Activated CD4-positive, alpha-beta T cell treated with anti-CD3 and anti-CD28 coated beads, Interleukin-2, amount 50 U/mL, for 48 hours (primary cell): ENCODE measurements at regions not wholly inside any gene's neighbourhood (a gene's known extent, or its start where the extent isn't known, plus 50 kb on each side); places are given as distances from the start of the nearest gene placed in this dataset.

Experiments
- DNase-seq, 2 experiments: peaks; one replicate each; pipeline ENCODE4 v3.0.0-alpha.2; 2020

GRCh38 chr18:47458483-47458882 is 207.0 kb upstream of the SKOR2 start:
- no peak for DNase-seq

GRCh38 chr18:47457614-47458013 is 206.2 kb upstream of the SKOR2 start:
- DNase-seq: no peak

DNA sequence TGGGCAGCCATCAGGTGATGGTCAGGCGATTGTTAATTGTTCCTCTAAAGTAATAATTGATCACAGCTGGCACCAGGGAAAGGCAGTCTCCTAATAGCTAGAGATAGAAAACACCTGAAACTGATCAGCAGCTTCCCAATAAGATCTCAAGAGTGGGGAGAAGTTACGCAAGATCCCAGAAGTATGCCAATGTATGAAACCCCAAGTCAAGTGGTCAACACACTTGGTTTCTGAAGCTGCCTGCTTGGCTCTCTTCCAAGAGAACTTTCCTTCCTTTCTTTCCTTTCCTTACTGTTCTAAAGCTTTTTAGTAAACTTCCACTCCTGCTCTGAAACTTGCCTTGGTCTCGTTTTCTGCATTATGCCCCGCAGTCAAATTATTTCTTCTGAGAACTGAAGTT is 201.6 kb upstream of the SKOR2 start:
- DNase-seq: no peak

DNA sequence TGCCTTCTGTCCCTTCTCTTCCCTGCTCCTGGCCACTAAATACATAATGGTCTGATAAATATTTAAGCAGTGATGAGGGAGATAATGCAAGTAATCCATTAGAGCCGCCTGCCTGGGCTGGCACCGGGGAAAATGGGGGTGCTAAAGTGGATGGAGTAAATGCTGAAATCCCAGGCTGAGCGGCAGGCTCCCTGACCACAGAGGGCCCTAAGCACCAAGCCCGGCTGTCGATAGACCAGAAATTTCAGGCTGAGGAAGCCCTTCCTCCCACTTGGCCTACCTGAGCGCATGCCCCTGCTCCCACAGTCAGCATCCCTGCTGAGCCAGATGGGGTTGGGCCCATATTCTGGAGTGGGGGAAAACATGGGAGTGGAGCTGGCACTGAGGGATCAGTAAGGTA is 197.5 kb upstream of the SKOR2 start:
- DNase-seq: no peak

- no peak for DNase-seq
Measured at GRCh38 chr18:47441914-47442313, 190.5 kb upstream of the SKOR2 start.

GRCh38 chr18:47438001-47438400 is 186.5 kb upstream of the SKOR2 start:
- no peak for DNase-seq

GRCh38 chr18:47436871-47437270 is 185.4 kb upstream of the SKOR2 start:
- DNase-seq: no peak

DNA sequence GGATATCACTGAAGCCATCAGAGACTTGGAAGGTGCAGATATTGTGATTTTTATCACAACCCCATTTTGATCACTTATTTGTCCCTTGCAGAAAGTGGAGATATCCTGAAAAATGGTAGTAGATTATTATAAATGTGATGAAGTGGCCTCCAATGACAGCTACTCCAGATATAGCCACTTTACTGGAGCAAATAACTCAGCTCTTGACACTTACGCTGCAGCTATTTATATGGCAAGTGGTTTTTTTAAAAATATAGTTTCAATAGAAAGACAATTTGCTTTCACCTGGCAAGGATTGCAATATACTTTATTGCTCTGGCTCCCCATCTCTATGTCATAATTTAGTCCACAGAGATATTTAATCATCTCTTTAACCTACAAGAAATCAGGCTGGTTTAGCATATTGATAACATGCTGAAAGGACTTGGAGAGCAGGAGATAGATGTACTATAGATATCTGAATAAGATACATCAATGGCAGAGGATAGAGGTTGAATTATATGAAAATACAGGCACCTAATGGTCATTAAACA is 182.8 kb upstream of the SKOR2 start:
- DNase-seq: no peak

DNA sequence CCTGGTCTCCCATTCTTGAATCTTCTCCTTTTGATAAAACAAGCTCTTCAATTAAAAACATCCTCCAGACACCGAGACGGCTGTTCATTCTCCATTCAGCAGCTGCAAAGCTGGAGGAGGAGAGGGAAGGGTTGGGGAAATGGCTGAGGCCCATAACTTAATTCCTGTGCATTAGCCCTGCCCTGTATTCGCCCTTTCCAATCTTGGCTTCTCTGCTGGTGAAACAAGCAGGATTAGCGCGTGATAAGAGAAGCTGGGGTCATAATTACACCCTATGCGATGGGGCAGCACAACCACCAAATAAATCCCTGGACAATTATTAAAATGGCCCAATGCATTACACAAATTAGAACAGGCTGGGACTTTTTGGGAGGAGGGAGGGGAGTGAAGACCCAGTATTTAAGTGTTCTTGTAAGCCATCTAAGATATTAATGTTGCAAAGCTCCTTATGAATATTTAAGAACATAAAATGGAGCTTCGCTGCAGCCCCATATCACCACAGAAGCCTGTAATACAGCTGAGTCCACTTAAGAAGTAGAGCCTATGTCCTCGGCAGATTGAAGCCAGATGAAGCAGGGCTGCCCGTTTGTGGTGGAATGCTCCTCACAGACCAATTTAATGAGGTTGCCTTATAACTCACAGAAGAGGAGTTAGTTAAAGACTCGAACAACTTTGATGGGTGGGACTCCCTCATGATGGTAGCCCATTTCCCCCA is 176.6 kb upstream of the SKOR2 start:
- DNase-seq: no peak

DNA sequence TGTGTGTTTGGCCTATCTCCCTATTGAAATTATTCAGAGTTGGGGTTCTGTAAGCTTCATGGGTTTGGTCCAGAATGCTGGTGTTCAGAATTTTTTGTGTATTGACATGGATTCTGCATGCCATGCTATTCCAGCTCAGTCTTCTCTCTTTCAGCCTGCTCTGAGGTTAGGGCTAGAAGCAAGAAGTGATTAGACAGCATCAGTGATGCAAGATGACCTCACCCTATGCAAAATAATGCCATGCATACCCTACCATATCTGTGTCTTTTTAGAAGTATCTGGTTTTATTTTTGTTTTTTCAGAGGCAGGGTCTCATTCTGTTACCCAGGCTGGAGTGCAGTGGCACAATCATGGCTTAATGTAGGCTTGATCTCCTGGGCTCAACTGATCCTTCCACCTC is 175.6 kb upstream of the SKOR2 start:
- no peak for DNase-seq

GRCh38 chr18:47425365-47425764 is 173.9 kb upstream of the SKOR2 start:
- DNase-seq: no peak

DNA sequence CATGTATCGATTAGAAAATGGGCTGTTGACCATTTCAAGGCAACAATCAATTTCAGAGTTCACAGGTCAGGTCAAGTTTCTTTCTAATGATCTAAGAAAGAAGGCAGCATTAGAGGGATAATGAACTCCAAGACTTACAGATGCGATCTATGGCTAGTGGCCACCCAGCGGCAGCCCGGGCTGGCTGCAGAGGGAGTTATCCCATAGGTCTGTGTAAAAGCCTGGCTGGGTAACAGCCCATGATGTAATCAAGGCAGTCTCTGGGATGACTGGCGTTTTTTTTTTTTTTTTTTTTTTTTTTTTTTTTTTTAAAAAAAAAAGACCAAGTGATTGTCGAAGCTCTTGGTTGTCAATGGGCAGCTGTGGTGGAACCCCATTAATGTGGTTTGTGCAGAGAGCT is 171.1 kb upstream of the SKOR2 start:
- no peak for DNase-seq

DNA sequence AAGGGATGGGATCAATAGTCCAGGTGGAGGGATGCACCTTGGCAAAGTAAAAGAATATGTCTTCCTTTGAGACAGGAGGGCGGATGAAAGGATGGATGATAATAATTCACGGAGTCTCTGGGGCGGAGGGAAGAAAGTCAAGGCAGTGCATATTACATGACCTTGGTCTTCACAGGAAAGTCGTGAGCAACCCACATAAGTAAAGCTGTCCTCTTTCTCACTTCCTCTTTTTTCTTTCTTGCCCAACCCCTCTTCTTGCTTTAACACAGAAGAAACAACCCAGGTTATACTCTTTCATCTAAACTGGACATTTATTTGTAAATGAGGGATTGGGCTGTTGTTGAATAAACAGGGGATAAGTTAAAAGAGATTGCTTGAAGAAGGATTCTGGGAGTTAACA is 168.7 kb upstream of the SKOR2 start:
- DNase-seq: no peak

- DNase-seq: no peak
Measured at GRCh38 chr18:47418746-47419145, 167.3 kb upstream of the SKOR2 start.

DNA sequence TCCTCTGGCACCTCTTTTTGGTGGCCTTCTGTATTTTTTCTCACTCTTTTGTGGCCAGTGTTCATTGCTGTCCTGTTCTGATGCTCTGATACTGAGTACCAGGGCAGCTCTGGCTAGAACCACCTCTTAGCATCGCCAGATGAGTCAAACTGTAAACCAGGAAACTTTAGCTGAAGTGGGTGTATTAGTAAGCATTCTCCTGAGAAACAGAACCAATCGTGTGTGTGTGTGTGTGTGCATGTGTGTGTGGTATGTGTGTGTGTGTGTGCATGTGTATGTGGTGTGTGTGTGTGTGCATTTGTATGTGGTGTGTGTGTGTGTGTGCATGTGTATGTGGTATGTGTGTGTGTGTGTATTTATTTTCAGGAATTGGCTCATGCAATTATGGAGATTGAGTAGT is 166.3 kb upstream of the SKOR2 start:
- no peak for DNase-seq

- no peak for DNase-seq
Measured at GRCh38 chr18:47415881-47416280, 164.4 kb upstream of the SKOR2 start.

GRCh38 chr18:47413327-47413726 is 161.9 kb upstream of the SKOR2 start:
- DNase-seq: no peak

DNA sequence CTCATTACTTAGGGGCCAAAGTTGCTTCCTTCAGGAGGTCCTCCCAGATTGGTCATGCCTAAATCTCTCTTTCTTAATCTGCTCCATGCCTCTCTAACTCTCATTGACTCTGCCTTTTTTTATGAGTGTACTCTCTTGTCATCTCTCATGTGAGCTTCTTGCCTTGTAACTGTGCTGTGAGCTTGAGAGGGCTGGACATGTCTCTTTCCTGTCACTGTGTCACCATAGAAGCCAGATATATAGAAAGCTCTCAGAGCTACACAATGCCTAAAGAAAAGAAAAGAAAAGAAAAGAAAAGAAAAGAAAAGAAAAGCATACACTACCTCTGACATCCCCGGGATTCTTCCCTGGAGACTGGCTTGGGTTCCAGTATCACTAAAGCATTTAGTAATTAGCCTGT is 161.5 kb upstream of the SKOR2 start:
- DNase-seq: no peak

- DNase-seq: no peak
Measured at GRCh38 chr18:47411159-47411558, 159.7 kb upstream of the SKOR2 start.

DNA sequence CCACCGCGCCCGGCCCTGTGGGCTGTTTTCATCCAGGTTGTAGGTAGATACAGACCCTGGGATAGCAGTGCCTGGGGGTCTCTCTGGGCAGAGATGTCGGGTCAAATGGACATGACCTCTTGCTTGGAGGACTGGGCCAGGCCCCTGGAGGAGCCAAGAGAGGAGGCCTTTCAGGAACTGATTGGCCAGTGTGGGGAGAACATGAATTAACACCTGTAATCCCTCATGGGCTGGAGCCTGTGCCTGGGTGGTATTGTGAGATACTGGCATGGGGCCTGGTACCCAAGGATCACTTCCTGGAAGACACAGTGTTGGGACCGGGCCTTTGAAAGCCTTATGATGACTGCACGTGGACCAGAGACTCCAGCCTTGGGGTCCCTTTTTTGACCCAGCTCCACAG is 158.7 kb upstream of the SKOR2 start:
- DNase-seq: no peak

DNA sequence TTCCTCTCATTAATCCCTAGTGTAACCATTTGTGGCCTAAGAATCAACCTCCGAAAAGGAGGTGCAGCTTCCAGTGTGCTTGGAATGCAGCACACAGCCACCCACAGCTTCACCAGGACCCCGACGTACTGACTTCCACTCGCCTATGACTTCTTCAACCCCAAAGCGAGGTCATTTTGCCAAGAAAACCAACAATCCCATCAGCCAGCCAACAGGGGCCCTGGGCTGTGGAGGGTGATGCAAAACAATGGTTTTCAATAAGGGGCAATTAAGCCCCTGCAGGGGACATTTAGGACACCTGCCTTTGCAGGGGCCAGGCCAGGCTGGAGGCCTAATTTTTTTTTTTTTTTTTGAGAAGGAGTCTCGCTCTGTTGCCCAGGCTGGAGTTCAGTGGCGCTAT is 158.1 kb upstream of the SKOR2 start:
- DNase-seq: no peak

GRCh38 chr18:47407736-47408135 is 156.3 kb upstream of the SKOR2 start:
- DNase-seq: no peak

DNA sequence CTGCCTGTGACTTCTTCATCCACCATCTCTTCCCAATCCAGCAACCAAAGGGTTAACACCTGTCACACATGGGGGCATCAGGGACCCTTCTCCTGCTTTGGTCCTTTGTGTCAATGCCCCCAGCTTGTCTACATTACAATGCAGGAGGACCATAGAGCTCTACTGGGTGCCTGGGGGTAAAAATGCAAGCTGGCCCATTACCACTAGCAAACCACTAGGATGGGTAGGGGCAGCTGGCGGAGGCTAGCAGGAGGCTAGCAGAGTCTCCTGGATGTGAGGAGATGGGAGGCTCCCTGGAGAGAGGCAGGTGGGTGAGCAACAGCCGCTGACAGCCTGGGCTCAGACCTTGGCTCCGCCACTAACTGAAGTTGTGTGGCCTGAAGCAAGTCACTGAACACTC is 153.4 kb upstream of the SKOR2 start:
- DNase-seq: no peak

DNA sequence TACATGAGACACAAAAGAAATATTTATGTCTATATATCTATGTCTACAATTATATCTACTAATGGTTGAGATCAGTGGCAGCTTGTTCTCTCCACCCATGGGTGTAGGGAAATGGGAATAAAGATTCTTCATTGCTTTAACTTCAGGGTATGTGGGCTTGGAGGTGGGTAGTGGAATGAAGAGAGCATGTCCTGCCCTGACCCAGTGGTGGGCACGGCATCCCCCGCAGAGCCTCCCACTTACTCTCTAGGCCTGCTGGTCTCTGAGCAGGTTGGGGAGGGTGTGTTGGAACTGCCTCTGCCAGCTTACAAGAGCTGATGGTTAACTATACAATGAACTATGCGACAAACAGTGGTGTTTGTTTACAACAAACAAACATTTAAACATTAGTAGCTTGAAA is 152.5 kb upstream of the SKOR2 start:
- no peak for DNase-seq

DNA sequence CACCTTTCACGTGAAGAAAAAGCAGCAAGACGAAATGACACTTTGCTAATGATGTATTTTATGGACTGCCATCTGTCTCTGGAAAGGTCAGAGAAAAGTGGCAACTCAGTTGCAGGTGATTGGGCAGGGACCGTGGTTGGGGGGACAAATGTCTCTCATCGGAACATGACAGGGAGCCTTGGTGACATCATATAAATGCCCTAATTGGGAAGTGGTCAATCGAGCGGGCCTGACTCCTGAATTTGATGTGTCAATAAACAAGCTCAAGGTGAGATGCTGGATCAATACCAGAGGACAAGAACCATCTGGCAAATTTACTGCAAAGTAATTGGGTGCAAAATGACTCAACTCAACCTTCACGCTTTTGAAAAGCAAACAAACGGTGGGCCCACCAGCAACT is 151.9 kb upstream of the SKOR2 start:
- DNase-seq: no peak
